SK-N-SH treated with all-trans-retinoic acid at 6 μM for 48 hours (cell line): ENCODE measurements at regions not wholly inside any gene's neighbourhood (a gene's known extent, or its start where the extent isn't known, plus 50 kb on each side); places are given as distances from the start of the nearest gene placed in this dataset.

Experiments used
- ATAC-seq: fragments of 200-7000 bp; cut with Tn5 transposase; 3 replicates; pipeline ENCODE4 v1.9.1; 2020; ENCODE audit warnings: mild to moderate bottlenecking, moderate library complexity
- BACH2 ChIP-seq: fragments of 250-450 bp; sonication (Bioruptor Pico); IDR thresholded peaks from 2 replicates; pipeline ENCODE4 v1.9.0; 2021; ENCODE audit warnings: mild to moderate bottlenecking, borderline replicate concordance
- CSDC2 ChIP-seq: fragments of 250-450 bp; sonication (Bioruptor Pico); IDR thresholded peaks from 2 replicates; pipeline ENCODE4 v1.5.0; 2020; ENCODE audit warnings: mild to moderate bottlenecking, moderate library complexity
- ESRRG ChIP-seq: fragments of 250-450 bp; sonication (Bioruptor Pico); IDR thresholded peaks from 2 replicates; pipeline ENCODE4 v1.6.1; 2021; ENCODE audit warnings: mild to moderate bottlenecking
- GLIS3 ChIP-seq: fragments of 250-450 bp; sonication (Bioruptor Pico); IDR thresholded peaks from 2 replicates; pipeline ENCODE4 v1.5.0; 2020; ENCODE audit warnings: mild to moderate bottlenecking, moderate library complexity
- ISL1 ChIP-seq: fragments of 250-450 bp; sonication (Bioruptor Pico); IDR thresholded peaks from 2 replicates; pipeline ENCODE4 v2.1.2; 2022; ENCODE audit warnings: mild to moderate bottlenecking, moderate library complexity
- OSR1 ChIP-seq: fragments of 250-450 bp; sonication (Bioruptor Pico); IDR thresholded peaks from 2 replicates; pipeline ENCODE4 v1.8.0; 2022; ENCODE audit warnings: moderate library complexity, mild to moderate bottlenecking, inconsistent platforms
- PPARA ChIP-seq: fragments of 250-450 bp; sonication (Bioruptor Pico); IDR thresholded peaks from 2 replicates; pipeline ENCODE4 v1.5.0; 2020; ENCODE audit warnings: mild to moderate bottlenecking, borderline replicate concordance
- TCF4 ChIP-seq: fragments of 250-450 bp; sonication (Bioruptor Pico); IDR thresholded peaks from 2 replicates; pipeline ENCODE4 v1.8.0; 2021; ENCODE audit warnings: mild to moderate bottlenecking, moderate library complexity, borderline replicate concordance
- TOX ChIP-seq: fragments of 250-450 bp; sonication (Bioruptor Pico); IDR thresholded peaks from 2 replicates; pipeline ENCODE4 v1.8.0; 2021; ENCODE audit warnings: mild to moderate bottlenecking, moderate library complexity, borderline replicate concordance
- ZFP3 ChIP-seq: fragments of 250-450 bp; sonication (Bioruptor Pico); IDR thresholded peaks from 2 replicates; pipeline ENCODE4 v1.5.0; 2020; ENCODE audit warnings: mild to moderate bottlenecking, moderate library complexity
- ZFP30 ChIP-seq: fragments of 450-650 bp; formaldehyde crosslinking; IDR thresholded peaks from 2 replicates; pipeline ENCODE4 v1.5.0; 2022; ENCODE audit warnings: mild to moderate bottlenecking, moderate library complexity
- ZNF565 ChIP-seq: fragments of 450-650 bp; formaldehyde crosslinking; conservative IDR thresholded peaks from 2 replicates; pipeline ENCODE4 v1.5.0; 2020; ENCODE audit warnings: low read depth, mild to moderate bottlenecking, moderate library complexity
- ZNF70 ChIP-seq: fragments of 450-650 bp; formaldehyde crosslinking; IDR thresholded peaks from 2 replicates; pipeline ENCODE4 v1.5.0; 2020; ENCODE audit warnings: mild to moderate bottlenecking, moderate library complexity
- TF ChIP-seq, protein P1 (sequence below): fragments of 250-450 bp; sonication (Bioruptor Pico); IDR thresholded peaks from 2 replicates; pipeline ENCODE4 v1.5.1; 2021; ENCODE audit warnings: mild to moderate bottlenecking, moderate library complexity
- TF ChIP-seq, protein P2 (sequence below): fragments of 250-450 bp; sonication (Bioruptor Pico); IDR thresholded peaks from 2 replicates; pipeline ENCODE4 v1.5.0; 2020; ENCODE audit warnings: mild to moderate bottlenecking, moderate library complexity

- ATAC-seq, result no peak
- TF ChIP-seq ZFP30 (CRISPR knock-in tag) (no peak), TCF4 (CRISPR knock-in tag) (no peak), BACH2 (CRISPR knock-in tag) (no peak), OSR1 (CRISPR knock-in tag) (no peak), ZNF70 (CRISPR knock-in tag) (no peak), ZFP3 (no peak), ISL1 (no peak), ZNF565 (CRISPR knock-in tag) (no peak)
- TF ChIP-seq, protein P1, sequence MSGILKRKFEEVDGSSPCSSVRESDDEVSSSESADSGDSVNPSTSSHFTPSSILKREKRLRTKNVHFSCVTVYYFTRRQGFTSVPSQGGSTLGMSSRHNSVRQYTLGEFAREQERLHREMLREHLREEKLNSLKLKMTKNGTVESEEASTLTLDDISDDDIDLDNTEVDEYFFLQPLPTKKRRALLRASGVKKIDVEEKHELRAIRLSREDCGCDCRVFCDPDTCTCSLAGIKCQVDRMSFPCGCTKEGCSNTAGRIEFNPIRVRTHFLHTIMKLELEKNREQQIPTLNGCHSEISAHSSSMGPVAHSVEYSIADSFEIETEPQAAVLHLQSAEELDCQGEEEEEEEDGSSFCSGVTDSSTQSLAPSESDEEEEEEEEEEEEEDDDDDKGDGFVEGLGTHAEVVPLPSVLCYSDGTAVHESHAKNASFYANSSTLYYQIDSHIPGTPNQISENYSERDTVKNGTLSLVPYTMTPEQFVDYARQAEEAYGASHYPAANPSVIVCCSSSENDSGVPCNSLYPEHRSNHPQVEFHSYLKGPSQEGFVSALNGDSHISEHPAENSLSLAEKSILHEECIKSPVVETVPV (CRISPR knock-in tag), result no peak
- TF ChIP-seq, protein P2, sequence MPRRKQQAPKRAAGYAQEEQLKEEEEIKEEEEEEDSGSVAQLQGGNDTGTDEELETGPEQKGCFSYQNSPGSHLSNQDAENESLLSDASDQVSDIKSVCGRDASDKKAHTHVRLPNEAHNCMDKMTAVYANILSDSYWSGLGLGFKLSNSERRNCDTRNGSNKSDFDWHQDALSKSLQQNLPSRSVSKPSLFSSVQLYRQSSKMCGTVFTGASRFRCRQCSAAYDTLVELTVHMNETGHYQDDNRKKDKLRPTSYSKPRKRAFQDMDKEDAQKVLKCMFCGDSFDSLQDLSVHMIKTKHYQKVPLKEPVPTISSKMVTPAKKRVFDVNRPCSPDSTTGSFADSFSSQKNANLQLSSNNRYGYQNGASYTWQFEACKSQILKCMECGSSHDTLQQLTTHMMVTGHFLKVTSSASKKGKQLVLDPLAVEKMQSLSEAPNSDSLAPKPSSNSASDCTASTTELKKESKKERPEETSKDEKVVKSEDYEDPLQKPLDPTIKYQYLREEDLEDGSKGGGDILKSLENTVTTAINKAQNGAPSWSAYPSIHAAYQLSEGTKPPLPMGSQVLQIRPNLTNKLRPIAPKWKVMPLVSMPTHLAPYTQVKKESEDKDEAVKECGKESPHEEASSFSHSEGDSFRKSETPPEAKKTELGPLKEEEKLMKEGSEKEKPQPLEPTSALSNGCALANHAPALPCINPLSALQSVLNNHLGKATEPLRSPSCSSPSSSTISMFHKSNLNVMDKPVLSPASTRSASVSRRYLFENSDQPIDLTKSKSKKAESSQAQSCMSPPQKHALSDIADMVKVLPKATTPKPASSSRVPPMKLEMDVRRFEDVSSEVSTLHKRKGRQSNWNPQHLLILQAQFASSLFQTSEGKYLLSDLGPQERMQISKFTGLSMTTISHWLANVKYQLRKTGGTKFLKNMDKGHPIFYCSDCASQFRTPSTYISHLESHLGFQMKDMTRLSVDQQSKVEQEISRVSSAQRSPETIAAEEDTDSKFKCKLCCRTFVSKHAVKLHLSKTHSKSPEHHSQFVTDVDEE (CRISPR knock-in tag), result no peak
These were observed 66.7 kb upstream of the CAPRIN1 start for GRCh38 chr11:33984682-33985389.

- ATAC-seq, result no peak
- TF ChIP-seq, protein P1 (CRISPR knock-in tag), result no peak
- no peak for TF ChIP-seq OSR1 (CRISPR knock-in tag)
- no peak for TF ChIP-seq ZNF565 (CRISPR knock-in tag)
- TF ChIP-seq, all 23 proteins: peak for 0
These were observed 68.9 kb upstream of the CAPRIN1 start for GRCh38 chr11:33982661-33983060.

DNA sequence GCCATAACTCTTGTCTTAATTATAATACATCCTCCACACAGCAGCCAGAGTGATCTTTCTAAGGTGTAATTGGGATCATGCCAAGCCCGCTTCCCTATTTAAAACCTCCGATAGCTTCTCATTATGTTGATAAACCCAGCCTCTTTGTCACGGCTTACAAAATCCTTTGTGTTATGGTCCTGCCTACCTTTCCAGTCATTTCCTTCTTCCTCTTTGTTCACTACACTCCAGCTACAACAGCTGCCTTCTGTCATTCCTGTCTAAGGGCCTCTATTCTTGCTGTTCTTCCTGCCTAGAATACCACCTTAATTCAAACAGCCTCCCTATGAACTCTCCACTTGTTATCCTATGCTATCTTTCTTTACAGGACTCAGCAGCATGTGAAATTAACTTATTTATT, 70.6 kb upstream of the CAPRIN1 start:
- no peak for ATAC-seq
- TF ChIP-seq, protein P2 (CRISPR knock-in tag), result no peak
- TF ChIP-seq PPARA (no peak), ZFP3 (no peak), ESRRG (CRISPR knock-in tag) (no peak), TOX (CRISPR knock-in tag) (no peak), ZNF70 (CRISPR knock-in tag) (no peak), CSDC2 (CRISPR knock-in tag) (no peak), ZNF565 (CRISPR knock-in tag) (no peak), GLIS3 (CRISPR knock-in tag) (no peak)
- TF ChIP-seq, protein P1 (CRISPR knock-in tag), result no peak

GRCh38 chr11:33978376-33978775, 73.2 kb upstream of the CAPRIN1 start:
- no peak for ATAC-seq
- TF ChIP-seq, protein P1 (CRISPR knock-in tag), result no peak
- TF ChIP-seq CSDC2 (CRISPR knock-in tag) (no peak), GLIS3 (CRISPR knock-in tag) (no peak)
